A673 (cell line): ENCODE measurements at regions not wholly inside any gene's neighbourhood (a gene's known extent, or its start where the extent isn't known, plus 50 kb on each side); places are given as distances from the start of the nearest gene placed in this dataset.

Experiments used
- EZH2 ChIP-seq: fragments of 200-600 bp; sonication (generic); IDR thresholded peaks from 2 replicates; pipeline ENCODE4 v1.6.1; 2017; ENCODE audit warnings: borderline replicate concordance, low read depth, mild to moderate bottlenecking, mixed read lengths, antibody characterized with exemption, low read length; ENCODE audit not compliant: poor library complexity, severe bottlenecking
- TF ChIP-seq, protein P1 (sequence below): fragments of 300-800, 200-600 bp; sonication (generic); conservative IDR thresholded peaks from 2 replicates; pipeline ENCODE4 v1.5.1; 2017; ENCODE audit warnings: low read depth, mild to moderate bottlenecking, antibody characterized with exemption, low read length, moderate library complexity, mixed read lengths

DNA sequence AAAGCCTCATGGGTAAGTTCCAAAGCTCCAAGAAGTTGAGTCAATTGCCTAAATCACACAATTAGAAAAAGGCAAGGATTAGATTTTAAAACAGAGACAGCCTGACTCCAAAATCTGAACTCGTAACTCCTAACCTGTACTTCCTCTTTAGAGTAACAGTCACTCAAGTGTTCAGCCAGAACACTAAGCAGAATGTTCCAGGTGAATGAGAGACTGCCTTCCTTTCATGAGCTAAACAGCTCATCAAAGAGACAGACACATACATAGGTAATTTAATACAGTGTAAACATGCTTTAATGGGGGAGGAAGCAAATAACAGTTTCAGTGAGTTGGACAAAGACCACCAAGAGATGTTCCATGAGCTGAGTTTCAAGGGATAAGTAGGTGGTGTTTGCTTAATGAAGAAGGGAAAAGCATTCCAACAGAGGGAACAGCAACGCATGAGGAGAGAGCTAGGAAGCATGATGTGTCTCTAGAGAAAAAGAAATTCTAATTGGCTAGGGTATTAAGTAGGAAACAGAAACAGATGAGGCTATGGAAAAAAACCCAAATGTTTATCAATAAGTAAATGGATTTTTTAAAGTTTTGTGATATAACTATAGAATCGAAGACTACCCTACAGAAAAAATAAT is 403.9 kb downstream of the MED13L start:
- no peak for TF ChIP-seq EZH2
- TF ChIP-seq, protein P1, sequence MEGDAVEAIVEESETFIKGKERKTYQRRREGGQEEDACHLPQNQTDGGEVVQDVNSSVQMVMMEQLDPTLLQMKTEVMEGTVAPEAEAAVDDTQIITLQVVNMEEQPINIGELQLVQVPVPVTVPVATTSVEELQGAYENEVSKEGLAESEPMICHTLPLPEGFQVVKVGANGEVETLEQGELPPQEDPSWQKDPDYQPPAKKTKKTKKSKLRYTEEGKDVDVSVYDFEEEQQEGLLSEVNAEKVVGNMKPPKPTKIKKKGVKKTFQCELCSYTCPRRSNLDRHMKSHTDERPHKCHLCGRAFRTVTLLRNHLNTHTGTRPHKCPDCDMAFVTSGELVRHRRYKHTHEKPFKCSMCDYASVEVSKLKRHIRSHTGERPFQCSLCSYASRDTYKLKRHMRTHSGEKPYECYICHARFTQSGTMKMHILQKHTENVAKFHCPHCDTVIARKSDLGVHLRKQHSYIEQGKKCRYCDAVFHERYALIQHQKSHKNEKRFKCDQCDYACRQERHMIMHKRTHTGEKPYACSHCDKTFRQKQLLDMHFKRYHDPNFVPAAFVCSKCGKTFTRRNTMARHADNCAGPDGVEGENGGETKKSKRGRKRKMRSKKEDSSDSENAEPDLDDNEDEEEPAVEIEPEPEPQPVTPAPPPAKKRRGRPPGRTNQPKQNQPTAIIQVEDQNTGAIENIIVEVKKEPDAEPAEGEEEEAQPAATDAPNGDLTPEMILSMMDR, result no peak
